ENCODE measurements at regions not wholly inside any gene's neighbourhood (a gene's known extent, or its start where the extent isn't known, plus 50 kb on each side); places are given as distances from the start of the nearest gene placed in this dataset.
"Not testable (repeated sequence)": the region's sequence is repeated elsewhere in the genome, so short reads cannot be mapped to it uniquely, and the experiment has no call there.

DNA sequence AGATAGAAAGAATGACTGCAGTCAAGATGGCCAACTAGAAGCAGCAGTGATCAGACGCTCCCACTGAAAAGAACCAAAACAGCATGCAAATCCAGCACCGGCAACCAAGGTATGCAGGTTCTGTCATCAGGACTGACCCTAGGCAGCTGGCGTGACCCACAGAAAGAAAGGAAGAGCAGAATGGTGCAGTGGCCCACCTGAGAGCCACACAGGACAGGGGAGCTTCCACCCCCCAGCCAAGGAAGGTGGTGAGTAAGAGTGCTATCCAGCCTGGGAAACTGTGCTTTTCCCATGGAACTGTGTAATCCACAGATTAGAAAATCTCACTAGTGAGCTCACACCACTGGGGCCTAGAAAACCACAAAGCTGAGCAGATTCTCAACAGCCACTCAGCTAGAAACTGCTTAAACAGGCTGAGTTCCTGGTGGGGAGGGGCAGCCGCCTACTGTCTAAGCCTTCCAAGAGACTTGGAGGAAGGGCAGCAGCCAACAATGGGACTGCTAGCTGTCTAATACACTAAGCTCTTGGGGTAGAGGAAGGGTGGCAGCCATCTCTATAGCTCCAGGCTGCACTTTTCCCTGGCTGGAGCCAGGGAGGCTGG, 127.9 kb downstream of the EVA1A start:
- Mint-ChIP-seq H3K27ac (no peak overlapping the region), H3K27me3 (peaks cover 22 to 43% of the 10 kb centered on the region in 2 donors), H3K4me1 (ENCODE audit: low read depth in 2 of 2) (no peaks in the 10 kb centered on the region), H3K36me3 (ENCODE audit: insufficient read depth) (no peaks in the 10 kb centered on the region), H3K9me3 (peaks cover 0 to 5% of the 10 kb centered on the region in 2 donors), H3K4me3 (no peak overlapping the region)
- DNase-seq (no peak), ATAC-seq (replicated peaks) (no peak)

- Mint-ChIP-seq H3K9me3 (peaks cover 0 to 5% of the 10 kb centered on the region in 2 donors), H3K4me3 (no peak overlapping the region), H3K27me3 (peaks cover 29 to 45% of the 10 kb centered on the region in 2 donors), H3K36me3 (ENCODE audit: insufficient read depth) (no peaks in the 10 kb centered on the region), H3K4me1 (ENCODE audit: low read depth in 2 of 2) (no peaks in the 10 kb centered on the region), H3K27ac (no peak overlapping the region)
- no peak for DNase-seq
- no peak for ATAC-seq (replicated peaks)
Observed at GRCh38 chr2:75431763-75432162, 129.0 kb downstream of the EVA1A start.

DNA sequence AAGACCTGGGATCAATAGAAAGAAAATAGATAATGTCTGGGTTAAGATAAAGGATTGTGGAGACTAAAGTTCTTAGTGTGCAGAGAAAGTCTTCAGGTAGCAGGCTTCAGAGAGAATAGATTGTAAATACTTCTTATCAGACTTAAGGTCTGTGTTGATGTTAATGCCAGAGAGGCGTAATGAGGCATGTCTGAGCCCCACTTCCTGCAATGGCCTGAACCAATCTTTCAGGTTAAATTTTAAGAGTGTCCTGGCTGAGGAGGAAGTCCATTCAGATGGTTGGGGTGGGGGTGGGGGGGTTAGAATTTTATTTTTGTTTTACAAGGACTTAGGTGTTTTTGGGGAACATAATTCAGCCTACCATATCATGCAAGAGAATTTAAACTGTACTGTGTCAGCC, 129.5 kb downstream of the EVA1A start:
- Mint-ChIP-seq H3K4me3 (no peak overlapping the region), H3K27ac (no peak overlapping the region), H3K36me3 (ENCODE audit: insufficient read depth) (no peaks in the 10 kb centered on the region), H3K4me1 (ENCODE audit: low read depth in 2 of 2) (no peaks in the 10 kb centered on the region), H3K27me3 (peaks cover 32 to 45% of the 10 kb centered on the region in 2 donors), H3K9me3 (peaks cover 0 to 3% of the 10 kb centered on the region in 2 donors)
- no peak for DNase-seq
- no peak for ATAC-seq (replicated peaks)

DNA sequence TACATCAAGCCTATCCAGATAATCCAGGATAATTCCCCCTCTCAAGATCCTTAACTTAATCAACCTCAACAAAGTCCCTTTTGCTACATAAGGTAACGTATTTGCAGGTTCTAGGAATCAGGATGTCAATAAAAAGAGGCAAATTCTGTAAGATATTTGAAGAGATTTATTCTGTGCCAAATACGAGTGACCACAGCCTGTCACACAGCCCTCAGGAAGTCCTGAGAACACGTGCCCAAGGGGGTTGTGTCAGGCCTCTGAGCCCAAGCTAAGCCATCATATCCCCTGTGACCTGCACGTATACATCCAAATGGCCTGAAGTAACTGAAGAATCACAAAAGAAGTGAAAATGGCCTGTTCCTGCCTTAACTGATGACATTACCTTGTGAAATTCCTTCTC, 130.3 kb downstream of the EVA1A start:
- not testable (repeated sequence) for ATAC-seq (replicated peaks); H3K9me3 Mint-ChIP-seq; H3K27ac Mint-ChIP-seq; H3K4me3 Mint-ChIP-seq; DNase-seq; H3K4me1 Mint-ChIP-seq (ENCODE audit: low read depth in 2 of 2); H3K36me3 Mint-ChIP-seq (ENCODE audit: insufficient read depth)
- H3K27me3 Mint-ChIP-seq, result peaks cover 34 to 52% of the 10 kb centered on the region in 2 donors

DNA sequence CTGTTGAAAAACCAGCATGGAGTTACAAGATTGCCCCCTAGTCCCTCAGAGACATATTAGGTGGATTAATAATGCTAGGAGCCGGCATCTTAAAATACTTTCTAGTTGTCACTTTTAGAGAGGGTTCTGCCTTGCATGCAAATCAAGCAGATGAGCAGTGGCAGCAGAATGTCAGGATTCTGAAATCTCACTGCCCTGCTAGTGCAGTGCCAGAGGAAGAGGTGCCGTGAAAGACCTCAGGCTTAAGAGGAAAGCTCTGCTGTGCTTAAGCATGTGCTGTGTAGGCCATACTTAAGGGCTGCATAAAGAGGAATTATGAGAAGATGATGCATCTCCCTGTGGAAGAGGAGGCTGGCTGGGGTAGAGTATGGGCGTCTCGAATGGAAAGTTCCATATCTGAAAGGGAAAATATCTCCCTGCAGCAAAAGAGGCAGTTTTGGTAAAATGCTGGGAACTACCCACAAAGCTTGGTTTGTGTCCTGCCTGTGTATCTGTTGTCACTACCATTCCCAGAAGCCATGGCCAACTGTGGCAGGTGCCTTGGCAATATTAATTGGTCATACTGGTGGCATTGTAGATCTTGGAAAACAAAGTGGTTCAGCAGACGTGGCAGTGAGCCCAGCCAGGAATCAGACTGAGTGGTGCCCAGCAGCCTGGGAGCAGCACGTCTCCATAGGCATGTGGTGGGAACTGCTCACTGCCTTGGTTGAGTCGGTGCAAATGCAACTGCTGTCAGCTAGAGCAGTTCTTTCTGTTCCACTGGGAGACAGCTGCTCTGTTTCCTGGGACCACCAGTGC, 131.9 kb downstream of the EVA1A start:
- H3K9me3 Mint-ChIP-seq, result peaks cover 0 to 3% of the 10 kb centered on the region in 2 donors
- DNase-seq (no peak), ATAC-seq (replicated peaks) (no peak)
- no peak overlapping the region for H3K4me3 Mint-ChIP-seq
- H3K27me3 Mint-ChIP-seq, result peaks cover 37 to 49% of the 10 kb centered on the region in 2 donors
- no peaks in the 10 kb centered on the region for H3K36me3 Mint-ChIP-seq (ENCODE audit: insufficient read depth)
- no peak overlapping the region for H3K27ac Mint-ChIP-seq
- H3K4me1 Mint-ChIP-seq (ENCODE audit: low read depth in 2 of 2), result no peaks in the 10 kb centered on the region

- no peak overlapping the region for H3K27ac Mint-ChIP-seq
- no peak for DNase-seq
- no peak for ATAC-seq (replicated peaks)
- H3K9me3 Mint-ChIP-seq, result peaks cover 0 to 3% of the 10 kb centered on the region in 2 donors
- no peak overlapping the region for H3K4me3 Mint-ChIP-seq
- no peaks in the 10 kb centered on the region for H3K36me3 Mint-ChIP-seq (ENCODE audit: insufficient read depth)
- H3K4me1 Mint-ChIP-seq (ENCODE audit: low read depth in 2 of 2), result no peaks in the 10 kb centered on the region
- H3K27me3 Mint-ChIP-seq, result peaks cover 37 to 49% of the 10 kb centered on the region in 2 donors
Observed at GRCh38 chr2:75428060-75428459, 132.7 kb downstream of the EVA1A start.

GRCh38 chr2:75424936-75425619, 135.7 kb downstream of the EVA1A start:
- Mint-ChIP-seq H3K4me1 (ENCODE audit: low read depth in 2 of 2) (no peaks in the 10 kb centered on the region), H3K27me3 (peaks cover 28 to 33% of the 10 kb centered on the region in 2 donors), H3K36me3 (ENCODE audit: insufficient read depth) (no peaks in the 10 kb centered on the region), H3K9me3 (no peaks in the 10 kb centered on the region), H3K4me3 (no peak overlapping the region), H3K27ac (no peak overlapping the region)
- ATAC-seq (replicated peaks) (no peak), DNase-seq (no peak)

GRCh38 chr2:75421986-75422385, 138.8 kb downstream of the EVA1A start:
- no peaks in the 10 kb centered on the region for H3K9me3 Mint-ChIP-seq
- no peaks in the 10 kb centered on the region for H3K4me1 Mint-ChIP-seq (ENCODE audit: low read depth in 2 of 2)
- no peak overlapping the region for H3K27ac Mint-ChIP-seq
- DNase-seq (no peak), ATAC-seq (replicated peaks) (no peak)
- no peak overlapping the region for H3K4me3 Mint-ChIP-seq
- H3K27me3 Mint-ChIP-seq, result peaks cover 17 to 20% of the 10 kb centered on the region in 2 donors
- H3K36me3 Mint-ChIP-seq (ENCODE audit: insufficient read depth), result peaks cover 3% of the 10 kb centered on the region

GRCh38 chr2:75416420-75417342, 144.1 kb downstream of the EVA1A start:
- no peak for DNase-seq
- peak; percentile 33 for ATAC-seq (replicated peaks)
- no peaks in the 10 kb centered on the region for H3K9me3 Mint-ChIP-seq
- H3K36me3 Mint-ChIP-seq (ENCODE audit: insufficient read depth), result peaks cover 3% of the 10 kb centered on the region
- H3K27me3 Mint-ChIP-seq, result peaks cover 10 to 40% of the 10 kb centered on the region in 2 donors
- peaks cover 0 to 3% of the 10 kb centered on the region in 2 donors for H3K4me1 Mint-ChIP-seq (ENCODE audit: low read depth in 2 of 2)
- H3K27ac Mint-ChIP-seq, result peak overlapping the region; percentile 4 to 86
- H3K4me3 Mint-ChIP-seq, result peak overlapping the region; percentile 48 to 57

DNA sequence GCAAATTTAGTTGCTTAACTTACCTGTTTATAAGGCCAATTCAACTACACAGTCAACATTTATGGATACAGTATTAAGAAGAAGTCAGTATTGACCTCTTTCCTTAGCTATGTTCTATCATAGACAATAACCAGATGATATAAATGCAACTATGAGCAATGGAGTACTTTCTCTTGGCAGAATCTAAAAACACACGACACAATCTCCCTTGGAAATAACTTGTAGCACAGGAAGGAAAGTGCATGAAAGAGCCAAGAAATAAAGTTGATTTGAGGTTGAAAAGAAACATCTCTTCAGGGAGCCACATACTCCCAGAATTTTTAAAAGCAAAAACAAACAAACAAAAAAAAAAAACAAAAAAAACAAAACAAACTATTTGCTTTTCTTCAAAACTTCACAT, 145.0 kb downstream of the EVA1A start:
- peaks cover 5 to 40% of the 10 kb centered on the region in 2 donors for H3K27me3 Mint-ChIP-seq
- H3K36me3 Mint-ChIP-seq (ENCODE audit: insufficient read depth), result peaks cover 3% of the 10 kb centered on the region
- H3K27ac Mint-ChIP-seq, result no peak overlapping the region
- H3K4me3 Mint-ChIP-seq, result no peak overlapping the region
- no peaks in the 10 kb centered on the region for H3K9me3 Mint-ChIP-seq
- DNase-seq (no peak), ATAC-seq (replicated peaks) (no peak)
- H3K4me1 Mint-ChIP-seq (ENCODE audit: low read depth in 2 of 2), result peaks cover 0 to 3% of the 10 kb centered on the region in 2 donors

GRCh38 chr2:75415111-75415626, 145.6 kb downstream of the EVA1A start:
- no peak overlapping the region for H3K4me3 Mint-ChIP-seq
- DNase-seq (no peak), ATAC-seq (replicated peaks) (no peak)
- no peak overlapping the region for H3K27ac Mint-ChIP-seq
- H3K36me3 Mint-ChIP-seq (ENCODE audit: insufficient read depth), result peaks cover 3% of the 10 kb centered on the region
- peaks cover 0 to 3% of the 10 kb centered on the region in 2 donors for H3K4me1 Mint-ChIP-seq (ENCODE audit: low read depth in 2 of 2)
- H3K9me3 Mint-ChIP-seq, result no peaks in the 10 kb centered on the region
- peaks cover 5 to 40% of the 10 kb centered on the region in 2 donors for H3K27me3 Mint-ChIP-seq

DNA sequence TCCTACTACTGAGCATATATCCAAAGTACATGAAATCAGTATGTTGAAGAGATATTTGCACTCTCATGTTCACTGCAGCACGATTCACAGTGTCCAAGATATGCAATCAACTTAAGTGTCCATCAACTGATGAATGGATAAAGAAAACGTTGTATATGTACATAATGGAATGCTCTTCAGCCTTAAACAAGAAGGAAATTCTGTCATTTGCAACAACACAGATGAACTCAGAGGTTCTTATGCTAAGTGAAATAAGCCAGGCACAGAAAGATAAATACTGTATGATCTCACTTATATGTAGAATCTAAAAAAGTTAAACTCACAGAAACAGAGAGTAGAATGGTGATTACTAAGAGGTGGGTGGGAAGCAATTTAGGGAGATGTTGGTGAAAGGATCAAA, 149.2 kb downstream of the EVA1A start:
- peaks cover 5 to 45% of the 10 kb centered on the region in 2 donors for H3K27me3 Mint-ChIP-seq
- ATAC-seq (replicated peaks) (no peak), DNase-seq (no peak)
- no peak overlapping the region for H3K4me3 Mint-ChIP-seq
- no peak overlapping the region for H3K27ac Mint-ChIP-seq
- no peaks in the 10 kb centered on the region for H3K9me3 Mint-ChIP-seq
- H3K4me1 Mint-ChIP-seq (ENCODE audit: low read depth in 2 of 2), result peaks cover 0 to under 1% of the 10 kb centered on the region in 2 donors
- H3K36me3 Mint-ChIP-seq (ENCODE audit: insufficient read depth), result no peaks in the 10 kb centered on the region

GRCh38 chr2:75410702-75411101, 150.0 kb downstream of the EVA1A start:
- no peaks in the 10 kb centered on the region for H3K4me1 Mint-ChIP-seq (ENCODE audit: low read depth in 2 of 2)
- no peak overlapping the region for H3K27ac Mint-ChIP-seq
- no peak for ATAC-seq (replicated peaks)
- H3K4me3 Mint-ChIP-seq, result no peak overlapping the region
- no peaks in the 10 kb centered on the region for H3K36me3 Mint-ChIP-seq (ENCODE audit: insufficient read depth)
- no peaks in the 10 kb centered on the region for H3K9me3 Mint-ChIP-seq
- no peak for DNase-seq
- H3K27me3 Mint-ChIP-seq, result peaks cover 5 to 44% of the 10 kb centered on the region in 2 donors
